GM19468 (cell line): ENCODE measurements at regions not wholly inside any gene's neighbourhood (a gene's known extent, or its start where the extent isn't known, plus 50 kb on each side); places are given as distances from the start of the nearest gene placed in this dataset.
"Not testable (repeated sequence)": the region's sequence is repeated elsewhere in the genome, so short reads cannot be mapped to it uniquely, and the experiment has no call there.

Experiments used
- ATAC-seq: cut with Tn5 transposase; IDR thresholded peaks from one replicate; pipeline ENCODE4 v1.9.1; 2021; ENCODE audit warnings: mild to moderate bottlenecking, moderate library complexity, moderate number of reproducible peaks; ENCODE audit not compliant: unreplicated experiment; ENCODE audit errors: extremely low read depth

DNA sequence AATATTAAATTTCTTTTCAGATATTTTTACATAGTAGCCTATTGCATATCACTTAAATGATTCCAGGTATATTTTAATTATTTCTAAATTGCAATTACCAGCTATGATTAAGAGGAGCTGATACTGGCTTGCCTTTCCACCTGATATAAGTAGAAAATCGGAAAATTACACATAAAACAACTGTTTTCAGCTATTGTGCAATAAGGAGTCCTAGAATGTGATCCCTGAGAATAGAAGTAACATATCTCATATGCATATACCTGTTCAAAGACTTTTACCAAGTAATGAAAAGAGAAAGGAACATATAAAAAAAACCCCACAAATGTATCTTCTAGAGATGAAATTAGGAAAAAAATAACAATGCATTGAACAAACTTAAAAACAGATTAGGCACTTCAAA, 1354.6 kb upstream of the PCDH9 start:
- no peak for ATAC-seq

DNA sequence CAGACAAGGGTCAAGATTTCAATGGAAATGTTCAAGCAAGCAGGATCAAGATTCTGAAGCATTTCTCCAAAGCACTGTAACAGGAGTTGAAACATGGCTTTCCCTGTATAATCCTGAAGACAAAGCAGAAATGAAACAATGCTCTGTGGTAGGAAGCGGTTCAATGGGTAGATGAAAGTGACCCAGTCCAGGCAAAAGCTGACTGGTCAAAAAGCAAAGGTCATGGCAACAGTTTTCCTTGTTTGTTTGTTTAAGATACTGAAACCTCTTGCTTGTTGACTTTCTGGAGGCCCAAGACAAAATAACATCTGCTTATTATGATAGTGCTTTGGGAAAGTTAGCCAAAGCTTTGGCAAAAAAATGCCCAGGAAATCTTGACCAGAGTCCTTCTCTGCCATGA, 1343.9 kb upstream of the PCDH9 start:
- ATAC-seq, result no peak

DNA sequence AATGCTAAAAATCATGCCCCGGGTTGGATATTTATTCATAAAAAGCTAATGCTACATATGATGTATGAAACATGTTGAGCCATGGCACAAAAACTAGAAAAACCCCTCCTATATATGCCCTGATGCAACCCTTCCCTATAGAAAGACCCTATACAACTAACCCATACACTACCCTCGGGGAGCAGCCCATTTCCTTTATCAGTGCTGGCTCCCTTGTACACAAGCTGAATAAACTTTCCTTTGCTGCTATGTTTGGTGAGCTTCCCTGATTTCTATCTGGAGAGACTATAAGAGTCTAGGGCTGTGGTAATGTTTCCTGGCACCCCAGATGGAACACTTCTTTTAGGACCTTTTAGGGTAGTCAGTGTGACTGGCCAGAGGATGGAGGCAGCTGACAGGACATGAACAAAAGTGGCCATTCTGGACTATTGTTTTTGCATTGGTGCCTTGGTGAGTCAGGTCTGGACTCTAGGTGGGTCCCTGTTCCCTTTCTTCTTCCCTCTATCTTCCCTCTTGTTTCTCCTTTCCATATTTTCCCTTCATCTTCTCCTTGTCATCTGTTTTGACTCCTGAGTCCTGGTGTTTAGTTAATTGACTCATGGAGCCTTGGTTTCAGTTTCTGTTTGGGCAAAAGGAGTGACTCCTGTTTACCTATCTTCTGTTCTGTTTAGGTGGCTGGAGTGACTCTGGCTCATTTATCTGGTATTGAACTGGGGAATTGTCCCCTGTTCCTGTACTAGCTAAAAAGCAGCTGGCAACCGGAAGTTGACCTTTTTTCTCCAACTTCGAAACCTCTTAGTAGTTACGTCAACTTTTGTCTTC, 1321.8 kb upstream of the PCDH9 start:
- ATAC-seq, result no peak

- ATAC-seq, result peak; percentile 26
Observed at GRCh38 chr13:68550330-68550729, 1320.2 kb upstream of the PCDH9 start.

- ATAC-seq, result no peak
Observed at GRCh38 chr13:68540244-68540643, 1310.1 kb upstream of the PCDH9 start.

DNA sequence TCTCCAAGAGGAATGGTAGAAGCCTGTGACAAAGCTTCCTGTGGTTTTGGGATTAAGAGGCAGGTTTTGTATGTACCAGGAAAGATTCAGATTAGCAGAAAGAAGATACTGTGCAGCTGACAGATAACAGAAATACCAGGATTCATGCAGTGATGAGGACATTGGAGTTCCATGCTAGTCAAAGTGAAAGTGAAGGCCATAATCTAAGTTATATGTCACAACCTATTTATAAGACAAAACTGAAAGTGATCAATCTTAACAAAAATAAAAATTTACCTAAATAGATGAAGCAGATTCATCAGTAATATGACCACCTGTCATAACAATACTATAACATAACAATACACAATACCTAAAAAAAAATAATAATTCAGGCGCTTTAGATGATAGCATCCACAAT, 1305.2 kb upstream of the PCDH9 start:
- ATAC-seq, result no peak

DNA sequence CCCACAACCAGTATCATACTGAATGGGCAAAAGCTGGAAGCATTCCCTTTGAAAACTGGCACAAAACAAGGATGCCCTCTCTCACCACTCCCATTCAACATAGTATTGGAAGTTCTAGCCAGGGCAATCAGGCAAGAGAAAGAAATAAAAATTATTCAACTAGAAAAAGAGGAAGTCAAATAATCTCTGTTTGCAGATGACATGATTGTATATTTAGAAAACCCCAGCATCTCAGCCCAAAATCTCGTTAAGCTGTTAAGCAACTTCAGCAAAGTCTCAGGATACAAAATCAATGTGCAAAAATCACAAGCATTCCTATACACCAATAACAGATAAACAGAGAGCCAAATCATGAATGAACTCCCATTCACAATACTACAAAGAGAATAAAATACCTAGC, 1297.0 kb upstream of the PCDH9 start:
- ATAC-seq, result not testable (repeated sequence)

GRCh38 chr13:68523838-68524424, 1293.8 kb upstream of the PCDH9 start:
- no peak for ATAC-seq

DNA sequence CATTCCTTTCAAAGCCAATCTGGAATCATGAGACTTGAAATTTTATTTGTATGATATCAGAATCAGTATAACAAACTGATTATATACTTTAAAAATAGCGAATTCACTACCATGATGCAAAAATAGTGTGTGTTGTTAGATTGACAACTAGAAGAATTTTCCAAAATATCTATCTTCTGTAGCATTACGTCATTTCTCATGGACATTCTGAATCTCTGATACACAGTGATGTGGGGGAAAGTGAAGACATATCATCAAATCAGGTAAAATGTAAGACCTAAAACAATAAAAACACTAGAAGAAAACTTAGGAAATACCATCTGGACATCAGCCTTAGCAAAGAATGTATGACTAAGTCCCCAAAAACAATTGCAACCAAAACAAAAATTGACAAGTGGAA, 1292.0 kb upstream of the PCDH9 start:
- no peak for ATAC-seq

DNA sequence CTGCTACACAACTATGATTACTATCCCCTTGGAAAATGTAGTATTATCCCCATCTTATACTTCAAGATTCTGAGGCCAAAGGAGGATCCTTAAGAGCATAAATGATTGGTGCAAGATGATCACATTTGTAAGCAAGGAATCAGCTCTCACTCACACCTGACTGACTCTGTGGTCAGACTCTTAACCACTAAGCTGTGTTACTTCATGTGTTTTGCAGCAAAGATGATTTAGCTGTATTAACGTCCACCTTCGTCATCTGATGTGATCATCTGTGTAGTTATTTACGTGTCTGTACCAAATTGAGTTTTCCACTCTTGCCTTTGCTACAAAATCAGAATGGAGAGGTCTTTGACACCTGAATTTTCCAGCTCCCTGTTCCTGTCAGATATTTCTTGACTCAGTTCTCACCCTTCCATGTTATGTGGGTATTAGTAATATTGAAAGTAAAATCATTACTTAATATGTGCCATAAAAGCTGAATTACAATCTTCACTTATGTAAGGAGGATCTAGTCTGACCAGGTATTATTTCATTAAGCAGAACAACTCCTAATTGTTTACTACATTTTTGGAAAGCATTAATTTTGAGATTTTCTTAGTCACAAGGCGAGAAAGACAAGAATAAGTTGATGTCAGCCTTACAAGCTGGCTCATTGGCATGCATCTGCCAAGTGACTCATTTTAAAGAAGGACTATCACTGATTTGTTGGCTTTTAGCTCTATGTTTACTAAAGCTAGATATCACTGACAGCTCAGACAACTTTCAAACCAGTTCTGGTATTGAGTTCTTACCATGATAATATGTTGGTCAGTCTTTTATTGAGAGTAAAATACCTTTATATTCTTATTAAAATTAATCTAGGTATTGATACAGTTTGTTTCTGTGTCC, 1279.8 kb upstream of the PCDH9 start:
- no peak for ATAC-seq

DNA sequence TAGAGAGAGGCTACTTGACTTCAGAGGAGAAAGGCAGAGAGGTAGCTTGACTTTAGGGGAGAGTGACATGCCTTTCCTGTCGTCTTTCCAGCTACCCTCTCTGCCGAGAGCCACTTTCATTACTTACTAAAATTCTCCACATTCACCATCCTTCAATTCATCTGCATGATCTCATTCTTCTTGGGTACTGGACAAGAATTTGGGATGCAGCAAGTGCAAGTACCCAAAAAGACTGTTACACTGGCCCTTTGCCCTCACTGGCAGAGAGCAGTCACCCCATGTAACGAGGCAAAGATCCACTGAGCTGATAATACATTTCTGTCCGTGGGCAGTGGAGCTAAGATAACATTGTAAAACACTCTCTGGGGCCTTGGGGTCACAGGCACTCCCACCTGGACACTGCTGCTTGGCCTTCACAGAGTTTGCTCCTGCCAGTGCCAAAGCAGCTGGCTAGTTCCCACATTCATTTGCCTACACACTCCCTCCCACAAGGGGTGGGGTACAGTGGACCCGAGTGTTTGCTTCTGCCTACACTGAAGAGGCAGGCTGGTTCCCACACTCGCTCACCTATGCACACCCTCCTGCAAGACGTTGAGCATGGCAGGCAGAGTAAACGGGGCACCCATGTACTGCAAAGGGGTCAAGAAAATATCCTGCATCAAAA, 1276.9 kb upstream of the PCDH9 start:
- no peak for ATAC-seq

DNA sequence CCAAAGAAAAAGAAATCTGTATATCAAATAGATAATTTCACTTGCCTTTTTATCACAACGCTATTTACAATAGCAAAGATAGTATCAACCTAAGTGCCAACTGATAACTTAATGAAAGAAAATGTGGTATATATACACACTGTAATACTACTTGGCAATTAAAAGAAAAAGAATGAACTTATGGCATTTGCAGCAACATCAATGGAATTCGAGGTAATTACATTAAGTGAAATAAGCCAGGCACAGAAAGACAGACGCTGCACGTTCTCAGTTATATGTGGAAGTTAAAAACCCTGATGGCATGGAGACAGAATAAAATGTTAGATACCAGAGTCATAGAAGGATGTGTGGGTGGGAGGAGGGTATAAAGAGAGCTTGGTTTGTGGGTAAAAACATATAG, 1260.5 kb upstream of the PCDH9 start:
- ATAC-seq, result no peak

DNA sequence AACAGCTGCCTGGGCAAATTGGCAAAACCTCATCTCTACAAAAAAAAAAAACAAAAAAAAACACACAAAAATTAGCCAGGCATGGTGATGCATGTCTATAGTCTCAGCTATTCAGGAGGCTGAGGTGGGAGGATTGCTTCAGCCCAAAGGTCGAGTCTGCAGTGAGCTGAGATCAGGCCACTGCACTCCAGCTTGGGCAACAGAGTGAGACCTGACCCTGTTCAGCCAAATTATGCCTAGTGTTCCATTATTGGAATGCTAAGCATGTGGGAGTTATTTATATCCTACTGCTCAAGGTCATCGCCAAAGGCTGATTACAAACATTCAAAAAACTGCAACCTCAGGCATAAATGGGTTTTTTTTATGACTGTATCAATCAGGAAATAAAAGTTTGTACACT, 1251.0 kb upstream of the PCDH9 start:
- no peak for ATAC-seq

GRCh38 chr13:68473834-68474326, 1243.7 kb upstream of the PCDH9 start:
- no peak for ATAC-seq

- no peak for ATAC-seq
Observed at GRCh38 chr13:68467160-68467559, 1237.0 kb upstream of the PCDH9 start.

- ATAC-seq, result no peak
Observed at GRCh38 chr13:68440874-68441273, 1210.7 kb upstream of the PCDH9 start.

GRCh38 chr13:68439817-68440216, 1209.7 kb upstream of the PCDH9 start:
- no peak for ATAC-seq

DNA sequence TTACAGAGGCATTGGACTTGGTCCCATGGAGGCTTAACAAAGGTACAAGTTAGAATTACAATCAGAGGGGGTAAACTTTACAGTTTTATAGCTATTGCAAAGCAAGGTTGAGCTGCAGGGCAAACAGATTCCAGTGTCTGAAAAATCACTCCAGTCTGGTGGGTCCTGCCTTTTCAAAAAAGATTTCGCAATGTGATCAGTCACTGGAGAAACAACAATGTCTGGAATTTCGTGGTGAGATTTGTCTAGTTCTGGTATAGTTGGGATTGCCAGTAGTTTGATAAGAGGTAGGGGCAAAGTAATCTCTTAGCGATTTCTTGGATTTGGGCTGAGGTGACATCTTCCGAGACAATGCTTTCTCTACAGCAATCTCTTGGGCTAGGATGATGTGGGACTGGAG, 1198.2 kb upstream of the PCDH9 start:
- ATAC-seq, result no peak

- no peak for ATAC-seq
Observed at GRCh38 chr13:68417801-68418200, 1187.7 kb upstream of the PCDH9 start.

DNA sequence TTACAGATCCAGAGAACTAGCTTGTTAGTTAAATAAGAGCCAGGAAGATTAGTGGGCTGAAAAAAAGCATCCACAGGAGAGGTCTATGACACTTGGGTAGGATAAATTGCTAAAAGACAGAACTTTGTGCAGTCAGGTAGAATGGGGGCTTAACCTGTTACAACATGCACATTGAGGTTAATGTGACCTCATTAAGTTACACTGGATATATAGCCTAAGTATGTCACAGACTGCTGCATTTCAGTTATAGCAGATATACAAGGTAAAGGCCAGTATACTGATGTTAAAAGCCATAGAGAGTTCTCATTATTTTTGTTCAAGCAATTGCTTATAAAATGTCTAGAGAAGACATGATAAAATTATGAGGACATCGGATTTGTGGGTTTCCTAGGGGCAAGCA, 1179.9 kb upstream of the PCDH9 start:
- ATAC-seq, result no peak
